Omental fat pad (tissue), 3 donors: ENCODE measurements at regions not wholly inside any gene's neighbourhood (a gene's known extent, or its start where the extent isn't known, plus 50 kb on each side); places are given as distances from the start of the nearest gene placed in this dataset.

ENCODE experiments used
- ATAC-seq: fragments of 150-250 bp; one replicate; pipeline ENCODE4 v1.9.1; 2016; ENCODE audit warnings: mild to moderate bottlenecking, moderate library complexity; ENCODE audit not compliant: low FRiP score
- DNase-seq: peaks from one replicate; pipeline ENCODE4 v3.0.0-alpha.2; 2019; ENCODE audit warnings: low spot score
- TF ChIP-seq, protein P1 (sequence below), 3 donors: fragments of 450-650 bp; IDR thresholded peaks; one replicate each; pipeline ENCODE4 v1.5.1; 2016 to 2017; ENCODE audit warnings: antibody characterized with exemption in 3 of 3, mild to moderate bottlenecking in 3 of 3, moderate library complexity in 2 of 3

DNA sequence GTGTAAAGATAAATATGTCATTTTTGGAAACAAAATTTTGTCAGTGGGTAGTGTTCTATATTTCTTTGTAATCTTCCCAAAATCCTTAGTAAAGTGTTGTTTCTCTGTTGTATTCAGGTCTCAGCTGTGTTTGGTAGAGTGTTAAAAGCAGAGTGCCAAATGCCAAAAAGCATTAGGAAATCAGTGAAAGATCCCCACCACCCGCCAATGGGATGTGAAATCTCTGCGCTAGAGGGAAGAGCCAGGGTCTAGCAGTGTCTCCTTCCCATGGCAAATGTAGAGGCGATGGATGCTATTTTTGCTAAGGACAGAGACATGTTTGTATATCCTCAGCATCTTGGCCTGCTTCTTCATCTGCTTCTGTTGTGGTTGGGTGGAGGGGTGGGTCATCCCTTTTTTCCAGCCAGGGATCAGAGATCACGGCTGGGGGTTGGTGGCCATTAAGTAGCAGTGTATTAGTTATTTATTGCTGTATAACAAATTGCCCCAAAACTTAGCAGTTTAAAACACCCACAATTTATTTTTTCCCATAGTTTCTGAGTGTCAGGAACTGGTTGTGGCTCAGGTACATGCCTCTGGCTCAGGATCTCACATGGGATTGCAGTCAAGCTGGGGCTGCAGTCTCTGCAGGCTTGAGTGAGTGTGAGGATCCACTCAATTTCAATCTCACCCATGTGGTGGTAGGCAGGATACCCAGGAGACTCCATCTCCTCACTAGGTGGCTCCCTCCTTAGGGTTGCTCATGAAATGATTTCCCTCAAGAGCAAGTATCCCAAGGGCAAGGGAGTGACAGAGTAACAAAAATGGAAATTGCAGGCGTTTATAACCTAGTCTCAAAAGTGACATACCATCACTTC is 211.9 kb downstream of the MYCN start:
- DNase-seq (no peak), ATAC-seq (no peak)
- TF ChIP-seq, protein P1, sequence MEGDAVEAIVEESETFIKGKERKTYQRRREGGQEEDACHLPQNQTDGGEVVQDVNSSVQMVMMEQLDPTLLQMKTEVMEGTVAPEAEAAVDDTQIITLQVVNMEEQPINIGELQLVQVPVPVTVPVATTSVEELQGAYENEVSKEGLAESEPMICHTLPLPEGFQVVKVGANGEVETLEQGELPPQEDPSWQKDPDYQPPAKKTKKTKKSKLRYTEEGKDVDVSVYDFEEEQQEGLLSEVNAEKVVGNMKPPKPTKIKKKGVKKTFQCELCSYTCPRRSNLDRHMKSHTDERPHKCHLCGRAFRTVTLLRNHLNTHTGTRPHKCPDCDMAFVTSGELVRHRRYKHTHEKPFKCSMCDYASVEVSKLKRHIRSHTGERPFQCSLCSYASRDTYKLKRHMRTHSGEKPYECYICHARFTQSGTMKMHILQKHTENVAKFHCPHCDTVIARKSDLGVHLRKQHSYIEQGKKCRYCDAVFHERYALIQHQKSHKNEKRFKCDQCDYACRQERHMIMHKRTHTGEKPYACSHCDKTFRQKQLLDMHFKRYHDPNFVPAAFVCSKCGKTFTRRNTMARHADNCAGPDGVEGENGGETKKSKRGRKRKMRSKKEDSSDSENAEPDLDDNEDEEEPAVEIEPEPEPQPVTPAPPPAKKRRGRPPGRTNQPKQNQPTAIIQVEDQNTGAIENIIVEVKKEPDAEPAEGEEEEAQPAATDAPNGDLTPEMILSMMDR (IDR thresholded peaks at IDR 0.05) = no peak

DNA sequence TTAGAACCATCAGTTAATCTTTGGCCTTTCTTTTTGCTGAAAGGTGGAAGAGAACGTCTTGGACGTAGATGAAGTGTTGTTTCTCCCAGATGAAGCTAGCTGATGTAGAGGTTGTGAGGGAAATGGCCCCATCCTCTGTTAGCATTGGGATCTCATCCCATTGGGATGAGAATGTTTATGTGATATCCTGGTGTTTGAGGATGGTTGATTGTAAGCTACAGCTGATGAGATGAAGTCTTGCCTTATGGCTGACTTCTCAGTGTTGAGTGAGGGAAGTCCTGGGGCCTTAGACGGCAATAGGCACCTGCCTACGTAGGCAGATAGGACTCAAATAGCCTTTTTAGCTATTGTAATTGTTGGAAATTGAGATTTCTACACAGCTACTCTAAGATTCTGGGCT is 211.3 kb downstream of the MYCN start:
- ATAC-seq = no peak
- TF ChIP-seq, protein P1 (IDR thresholded peaks at IDR 0.05) = no peak
- DNase-seq = no peak

DNA sequence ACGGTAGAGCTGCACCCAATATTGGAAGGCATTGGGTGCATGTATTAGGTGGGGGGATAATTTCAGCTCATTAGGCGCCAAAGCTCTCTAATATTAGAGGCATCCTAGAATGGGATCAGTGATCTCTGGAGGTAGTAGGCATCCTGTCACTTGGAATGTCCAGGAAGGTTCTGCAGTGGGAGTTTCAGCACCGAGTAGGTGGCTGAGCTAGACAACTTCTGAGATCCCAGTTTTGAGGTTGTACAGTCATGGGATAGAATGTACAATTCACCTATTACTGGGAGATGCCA is 210.9 kb downstream of the MYCN start:
- DNase-seq (no peak), ATAC-seq (no peak)

DNA sequence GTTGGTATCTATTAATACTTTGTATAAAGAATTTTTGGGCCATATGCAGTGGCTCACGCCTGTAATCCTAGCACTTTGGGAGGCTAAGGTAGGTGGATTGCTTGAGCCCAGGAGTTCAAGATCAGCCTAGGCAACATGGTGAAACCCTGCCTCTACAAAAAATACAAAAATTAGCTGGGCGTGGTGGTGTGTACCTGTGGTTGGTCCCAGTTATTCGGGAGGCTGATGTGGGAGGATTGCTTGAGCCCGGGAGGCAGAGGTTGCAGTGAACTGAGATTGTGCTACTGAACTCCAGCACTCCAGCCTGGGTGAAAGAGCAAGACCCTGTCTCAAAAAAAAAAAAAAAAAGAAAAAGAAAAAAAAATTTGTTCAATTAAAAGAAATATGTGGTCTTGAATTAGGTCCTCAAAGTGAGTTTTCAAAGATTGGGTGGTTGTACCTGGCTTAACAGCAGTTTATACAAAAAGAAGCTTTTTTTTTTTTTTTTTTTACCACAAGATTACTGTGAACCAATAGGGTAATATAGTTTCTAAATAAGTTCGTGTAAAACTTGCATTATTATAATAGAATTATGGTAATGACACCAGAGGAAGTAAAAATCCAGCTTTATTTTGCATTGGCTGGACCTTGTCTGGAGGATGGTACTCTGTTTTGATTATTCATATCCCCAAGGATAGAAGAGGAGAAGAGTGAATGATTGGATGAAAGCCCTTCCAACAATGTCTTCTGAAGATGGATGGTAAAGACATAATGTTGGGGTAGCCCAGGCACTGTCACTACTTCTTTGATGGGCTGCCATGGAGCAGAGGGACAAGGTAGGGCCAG is 210.3 kb downstream of the MYCN start:
- ATAC-seq = no peak
- TF ChIP-seq, protein P1 (IDR thresholded peaks at IDR 0.05) = no peak
- no peak for DNase-seq

More for the DNA sequence above, 210.9 kb downstream of the MYCN start:
- TF ChIP-seq, protein P1 (IDR thresholded peaks at IDR 0.05) = no peak

DNA sequence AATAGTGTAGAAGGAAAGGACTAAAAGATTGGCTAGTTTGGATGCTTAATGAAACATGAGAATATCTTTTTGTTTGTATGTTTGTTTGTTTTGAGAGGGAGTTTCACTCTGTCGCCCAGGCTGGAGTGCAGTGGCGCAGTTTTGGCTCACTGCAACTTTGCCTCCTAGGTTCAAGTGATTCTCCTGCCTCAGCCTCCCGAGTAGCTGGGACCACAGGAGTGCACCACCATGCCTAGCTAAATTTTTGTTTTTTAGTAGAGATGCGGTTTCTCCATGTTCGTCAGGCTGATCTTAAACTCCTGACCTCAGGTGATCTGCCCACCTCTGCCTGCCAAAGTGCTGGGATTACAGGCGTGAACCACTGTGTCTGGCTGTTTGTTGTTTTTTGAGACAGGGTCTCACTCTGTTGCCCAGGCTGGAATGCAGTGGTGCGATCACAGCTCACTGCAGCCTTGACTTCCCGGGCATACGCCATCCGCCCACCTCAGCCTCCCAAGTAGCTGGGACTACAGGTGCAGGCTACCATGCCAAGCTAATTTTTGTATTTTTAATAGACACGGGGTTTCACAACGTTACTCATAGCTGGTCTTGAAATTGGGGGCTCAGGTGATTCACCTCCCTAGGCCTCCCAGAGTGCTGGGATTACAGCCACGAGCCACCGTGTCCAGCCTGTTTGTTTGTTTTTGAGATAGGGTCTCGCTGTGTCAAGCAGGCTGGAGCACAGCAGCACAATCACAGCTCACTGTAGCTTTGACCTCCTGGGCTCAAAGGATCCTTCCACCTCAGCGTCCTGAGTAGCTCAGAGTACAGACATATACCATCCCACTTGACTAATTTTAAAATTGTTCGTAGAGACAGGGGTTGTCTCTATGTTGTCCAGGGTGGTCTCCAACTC is 209.2 kb downstream of the MYCN start:
- TF ChIP-seq, protein P1 (IDR thresholded peaks at IDR 0.05) = no peak
- DNase-seq = no peak
- ATAC-seq = no peak

DNA sequence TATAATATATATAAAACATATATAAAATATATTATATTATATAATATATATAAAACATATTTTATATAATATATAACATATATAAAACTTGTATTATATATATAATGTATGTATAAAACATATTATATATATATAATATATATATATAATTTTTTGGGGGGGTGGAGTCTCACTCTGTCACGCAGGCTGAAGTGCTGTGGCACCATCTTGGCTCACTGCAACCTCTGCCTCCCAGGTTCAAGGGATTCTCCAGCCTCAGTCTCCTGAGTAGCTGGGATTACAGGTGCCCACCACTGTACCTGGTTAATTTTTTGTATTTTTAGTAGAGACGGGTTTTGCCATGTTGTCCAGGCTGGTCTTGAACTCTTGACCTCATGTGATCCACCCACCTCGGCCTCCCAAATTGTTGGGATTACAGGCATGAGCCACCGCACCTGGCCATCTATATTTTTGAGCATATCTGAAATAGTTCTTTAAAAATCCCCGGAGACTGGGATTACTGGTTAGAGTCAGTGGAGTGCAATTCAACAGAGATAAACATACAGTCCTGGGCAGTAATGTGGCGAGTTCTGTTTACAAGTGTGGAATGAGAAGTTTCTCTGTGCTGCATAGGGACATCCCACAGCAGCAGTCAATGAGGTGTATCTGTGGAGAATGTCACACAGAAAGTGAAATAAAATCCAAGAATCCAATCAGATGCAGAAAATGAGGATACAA is 208.4 kb downstream of the MYCN start:
- ATAC-seq (no peak), DNase-seq (no peak)
- TF ChIP-seq, protein P1 (IDR thresholded peaks at IDR 0.05) = no peak
